Activated T-cell treated with anti-CD3 and anti-CD28 coated beads, Interleukin-2, amount 50 U/mL, for 4 hours (primary cell): ENCODE measurements at regions not wholly inside any gene's neighbourhood (a gene's known extent, or its start where the extent isn't known, plus 50 kb on each side); places are given as distances from the start of the nearest gene placed in this dataset.
"Not testable (repeated sequence)": the region's sequence is repeated elsewhere in the genome, so short reads cannot be mapped to it uniquely, and the experiment has no call there.

ENCODE experiments used
- ATAC-seq, 2 donors: fragments of 200-7000 bp; cut with Tn5 transposase; one replicate each; pipeline ENCODE4 v1.10.0; 2021
- DNase-seq: peaks from one replicate; pipeline ENCODE4 v3.0.0-alpha.2; 2020
- H3K27me3 Mint-ChIP-seq: one replicate; pipeline ENCODE4 v1.8.0; 2021; ENCODE audit warnings: low read depth, mixed read lengths
- H3K36me3 Mint-ChIP-seq: one replicate; pipeline ENCODE4 v1.8.0; 2022; ENCODE audit warnings: mixed read lengths; ENCODE audit not compliant: insufficient read depth
- H3K4me1 Mint-ChIP-seq: one replicate; pipeline ENCODE4 v1.8.0; 2021; ENCODE audit warnings: low read depth, mixed read lengths
- H3K4me3 Mint-ChIP-seq: one replicate; pipeline ENCODE4 v1.8.0; 2021; ENCODE audit warnings: mild to moderate bottlenecking, moderate library complexity, mixed read lengths
- H3K9me3 Mint-ChIP-seq: one replicate; pipeline ENCODE4 v1.8.0; 2021; ENCODE audit warnings: mixed read lengths

DNA sequence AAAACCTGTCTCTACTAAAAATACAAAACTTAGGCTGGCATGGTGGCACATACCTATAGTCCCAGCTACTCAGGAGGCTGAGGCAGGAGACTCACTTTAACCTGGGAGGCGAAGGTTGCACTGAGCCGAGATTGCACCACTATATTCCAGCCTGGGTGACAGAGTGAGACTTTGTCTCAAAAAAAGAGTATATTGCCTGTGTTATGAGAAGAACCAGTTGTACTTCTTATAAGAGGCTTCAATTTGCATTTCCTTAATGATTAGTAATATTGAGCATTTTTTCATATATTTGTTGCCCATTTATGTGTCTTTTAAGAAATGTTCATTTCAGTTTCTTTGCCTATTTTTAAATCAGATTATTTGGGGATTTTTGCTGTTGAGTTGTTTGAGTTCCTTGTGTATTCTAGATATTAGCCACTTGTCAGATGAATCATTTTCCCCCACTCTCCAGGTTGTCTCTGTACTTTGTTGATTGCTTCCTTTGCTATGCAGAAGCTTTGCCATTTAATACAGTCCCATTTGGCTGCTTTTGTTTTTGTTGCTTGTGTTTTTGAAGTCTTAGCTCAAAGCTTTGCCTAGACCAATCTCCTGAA lies 75.8 kb upstream of the LRPPRC start:
- H3K4me3 Mint-ChIP-seq, result no peak overlapping the region
- H3K36me3 Mint-ChIP-seq, result peaks cover 1% of the 10 kb centered on the region
- H3K4me1 Mint-ChIP-seq, result no peaks in the 10 kb centered on the region
- peak in 1 of 2 donors; percentile 14 for ATAC-seq
- peaks cover 5% of the 10 kb centered on the region for H3K9me3 Mint-ChIP-seq
- H3K27me3 Mint-ChIP-seq, result peaks cover 12% of the 10 kb centered on the region
- DNase-seq, result no peak

DNA sequence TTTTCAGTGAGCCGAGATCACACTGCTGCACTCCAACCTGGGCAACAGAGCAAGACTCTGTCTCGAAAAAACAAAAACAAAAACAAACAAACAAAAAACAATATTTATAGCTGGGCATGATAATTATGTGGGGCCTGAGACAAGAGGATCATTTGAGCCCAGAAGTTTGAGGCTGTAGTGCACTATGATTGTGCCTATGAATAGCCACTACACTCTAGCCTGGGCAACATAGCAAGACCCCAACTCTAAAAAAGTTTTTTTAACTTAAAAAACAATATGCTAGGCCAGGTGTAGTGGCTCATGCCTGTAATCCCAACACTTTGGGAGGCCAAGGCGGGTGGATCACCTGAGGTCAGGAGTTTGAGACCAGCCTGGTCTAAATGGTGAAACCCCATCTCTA lies 77.9 kb upstream of the LRPPRC start:
- peaks cover 12% of the 10 kb centered on the region for H3K27me3 Mint-ChIP-seq
- H3K4me1 Mint-ChIP-seq, H3K36me3 Mint-ChIP-seq, ATAC-seq, H3K4me3 Mint-ChIP-seq, DNase-seq, H3K9me3 Mint-ChIP-seq: not testable (repeated sequence)

DNA sequence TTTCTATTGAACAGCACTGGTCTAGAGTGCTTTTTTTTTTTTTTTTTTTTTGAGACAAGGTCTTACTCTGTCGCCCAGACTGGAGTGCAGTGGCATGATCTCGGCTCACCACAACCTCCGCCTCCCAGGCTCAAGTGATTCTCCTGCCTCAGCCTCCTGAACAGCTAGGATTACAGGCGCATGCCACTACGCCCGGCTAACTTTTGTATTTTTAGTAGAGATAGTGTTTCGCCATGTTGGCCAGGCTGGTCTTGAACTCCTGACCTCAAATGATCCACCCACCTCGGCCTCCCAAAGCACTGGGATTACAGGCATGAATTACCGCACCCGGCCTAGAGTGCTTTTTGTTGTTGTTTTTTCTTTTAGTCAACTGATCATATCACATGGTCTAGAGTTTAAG lies 79.0 kb upstream of the LRPPRC start:
- H3K4me3 Mint-ChIP-seq, H3K27me3 Mint-ChIP-seq, H3K9me3 Mint-ChIP-seq, H3K36me3 Mint-ChIP-seq, ATAC-seq, DNase-seq, H3K4me1 Mint-ChIP-seq: not testable (repeated sequence)

DNA sequence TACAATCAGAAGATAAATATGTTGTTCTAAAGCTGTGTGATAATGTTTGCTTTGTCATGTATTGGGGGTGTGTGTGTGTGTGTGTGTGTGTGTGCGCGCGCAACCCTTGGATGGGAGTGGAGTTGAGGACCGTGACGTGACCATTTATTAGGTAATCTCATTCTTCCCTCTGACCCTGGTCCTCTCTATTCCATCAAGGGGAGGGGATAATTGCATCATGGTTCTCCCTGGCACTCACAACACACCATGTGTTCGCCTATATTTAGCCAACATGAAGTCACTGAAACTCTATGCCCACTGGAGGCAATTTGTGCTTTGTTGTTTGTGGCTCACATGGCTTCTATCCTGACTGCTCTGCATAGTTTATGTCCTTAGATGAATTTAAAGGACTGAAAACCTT lies 79.8 kb upstream of the LRPPRC start:
- peaks cover 3% of the 10 kb centered on the region for H3K27me3 Mint-ChIP-seq
- no peaks in the 10 kb centered on the region for H3K36me3 Mint-ChIP-seq
- ATAC-seq, result no peak
- DNase-seq, result no peak
- no peak overlapping the region for H3K4me3 Mint-ChIP-seq
- H3K4me1 Mint-ChIP-seq, result no peaks in the 10 kb centered on the region
- H3K9me3 Mint-ChIP-seq, result no peaks in the 10 kb centered on the region

DNA sequence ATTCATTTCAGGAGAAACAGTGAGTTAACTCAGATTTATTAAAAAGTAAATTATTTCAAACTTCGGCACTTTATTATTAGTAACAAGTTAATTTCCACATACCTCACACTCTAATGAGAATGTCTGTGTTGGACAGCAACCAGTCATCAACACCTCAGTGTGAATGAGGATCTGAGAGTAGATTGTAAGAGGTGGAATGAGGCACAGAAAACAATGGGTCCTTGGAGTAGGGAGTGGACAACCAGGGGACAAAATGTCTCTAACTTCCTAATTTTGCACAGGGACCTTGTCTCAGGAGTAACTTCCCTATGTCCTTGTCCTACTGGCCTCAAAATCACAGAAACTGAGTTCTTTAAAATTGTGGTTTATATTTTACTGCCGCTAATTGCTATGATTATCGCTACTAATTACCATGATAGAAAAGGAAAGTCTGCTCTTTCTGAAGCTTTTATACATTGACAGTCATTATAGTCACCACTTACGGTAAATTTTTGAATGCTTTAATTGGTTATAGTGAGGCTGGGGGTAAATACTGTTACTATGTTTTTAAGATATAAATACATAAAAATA lies 82.2 kb upstream of the LRPPRC start:
- Mint-ChIP-seq H3K9me3 (no peaks in the 10 kb centered on the region), H3K4me1 (peaks cover 8% of the 10 kb centered on the region), H3K27me3 (peaks cover 2% of the 10 kb centered on the region), H3K36me3 (no peaks in the 10 kb centered on the region), H3K4me3 (no peak overlapping the region)
- DNase-seq (no peak), ATAC-seq (no peak)

DNA sequence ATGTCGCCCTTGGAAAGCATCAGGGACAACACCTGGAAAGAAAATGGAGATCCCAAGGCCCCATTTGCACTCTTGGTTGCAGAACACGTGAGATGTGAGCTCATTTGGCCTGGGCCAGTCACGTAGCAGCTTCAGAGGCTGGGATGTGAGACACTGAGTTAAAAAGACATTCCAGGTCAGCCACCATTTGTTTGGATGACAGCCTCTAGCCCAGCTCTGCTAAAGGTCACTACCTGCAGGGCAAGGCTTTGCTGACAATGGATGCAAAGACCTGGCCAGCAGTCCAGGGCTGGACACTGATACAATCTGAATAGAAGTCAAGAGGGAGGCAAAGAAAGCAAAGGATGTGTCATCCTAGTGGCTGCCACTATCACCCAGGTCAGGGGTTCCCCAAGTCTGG lies 83.9 kb upstream of the LRPPRC start:
- Mint-ChIP-seq H3K27me3 (peaks cover 2% of the 10 kb centered on the region), H3K9me3 (no peaks in the 10 kb centered on the region), H3K36me3 (no peaks in the 10 kb centered on the region), H3K4me1 (peaks cover 8% of the 10 kb centered on the region), H3K4me3 (no peak overlapping the region)
- ATAC-seq, result no peak
- no peak for DNase-seq

DNA sequence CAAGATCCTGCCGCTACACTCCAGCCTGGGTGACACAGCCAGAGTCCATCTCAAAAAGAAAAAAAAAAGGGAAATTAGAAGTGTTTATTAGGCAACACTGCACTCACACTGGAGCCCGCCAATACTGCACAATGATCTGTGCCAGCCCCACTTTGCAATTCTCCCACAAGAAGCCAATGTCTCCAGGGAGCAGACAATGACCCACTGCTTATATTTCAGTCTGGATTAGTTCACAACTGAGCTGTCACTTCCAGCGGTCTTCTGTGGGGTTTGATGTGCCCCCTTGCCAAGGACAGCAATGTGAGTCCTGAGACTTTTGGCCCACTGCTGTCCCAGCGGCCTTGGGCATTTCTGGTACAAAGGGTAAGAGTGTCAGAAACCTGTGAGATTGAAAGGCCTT lies 85.6 kb upstream of the PPM1B start:
- Mint-ChIP-seq H3K4me3 (no peak overlapping the region), H3K27me3 (peaks cover 2% of the 10 kb centered on the region), H3K9me3 (no peaks in the 10 kb centered on the region), H3K36me3 (no peaks in the 10 kb centered on the region), H3K4me1 (peaks cover 15% of the 10 kb centered on the region)
- DNase-seq (no peak), ATAC-seq (no peak)

DNA sequence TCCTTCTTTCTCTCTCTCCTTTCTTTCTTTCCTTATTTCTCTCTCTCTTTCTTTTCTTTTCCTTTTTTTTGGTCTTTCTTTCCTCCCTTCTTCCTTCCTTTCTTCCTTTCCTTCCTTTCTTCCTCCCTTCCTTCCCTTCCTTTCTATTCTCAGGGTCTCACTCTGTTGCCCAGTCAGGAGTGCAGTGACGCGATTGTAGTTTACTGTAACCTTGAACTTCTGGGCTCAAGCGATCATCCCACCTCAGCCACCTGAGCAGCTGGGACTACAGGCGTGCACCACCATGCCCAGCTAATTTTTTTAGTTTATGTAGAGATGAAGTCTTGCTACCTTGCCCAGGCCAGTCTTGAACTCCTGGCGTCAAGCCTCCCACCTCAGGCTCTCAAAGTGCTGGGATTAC lies 83.8 kb upstream of the PPM1B start:
- no peaks in the 10 kb centered on the region for H3K36me3 Mint-ChIP-seq
- DNase-seq (no peak), ATAC-seq (no peak)
- no peak overlapping the region for H3K4me3 Mint-ChIP-seq
- H3K9me3 Mint-ChIP-seq, result no peaks in the 10 kb centered on the region
- peaks cover 15% of the 10 kb centered on the region for H3K4me1 Mint-ChIP-seq
- peaks cover 2% of the 10 kb centered on the region for H3K27me3 Mint-ChIP-seq

DNA sequence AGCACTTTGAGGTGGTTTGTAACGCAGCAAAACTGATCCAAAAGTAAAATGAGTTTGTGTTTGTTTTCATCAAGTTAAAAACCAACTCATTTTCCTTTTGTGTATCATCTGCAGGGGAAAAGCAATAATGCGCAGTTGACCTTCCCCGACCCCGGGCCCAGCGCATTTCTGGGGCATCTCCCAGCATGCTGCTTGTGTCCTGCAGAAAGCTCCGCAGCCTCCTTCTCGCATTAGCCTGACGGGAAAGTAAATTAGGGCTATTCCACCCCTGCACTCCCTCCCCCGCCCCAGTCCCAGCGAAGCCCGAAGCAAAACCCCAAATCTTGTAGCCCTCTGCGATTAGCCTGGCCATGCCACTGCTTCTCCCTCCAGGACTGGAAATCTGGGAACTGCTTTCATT lies 82.0 kb upstream of the PPM1B start:
- Mint-ChIP-seq H3K9me3 (no peaks in the 10 kb centered on the region), H3K4me3 (no peak overlapping the region), H3K27me3 (peaks cover 2% of the 10 kb centered on the region), H3K4me1 (peaks cover 16% of the 10 kb centered on the region), H3K36me3 (no peaks in the 10 kb centered on the region)
- no peak for DNase-seq
- ATAC-seq, result no peak

DNA sequence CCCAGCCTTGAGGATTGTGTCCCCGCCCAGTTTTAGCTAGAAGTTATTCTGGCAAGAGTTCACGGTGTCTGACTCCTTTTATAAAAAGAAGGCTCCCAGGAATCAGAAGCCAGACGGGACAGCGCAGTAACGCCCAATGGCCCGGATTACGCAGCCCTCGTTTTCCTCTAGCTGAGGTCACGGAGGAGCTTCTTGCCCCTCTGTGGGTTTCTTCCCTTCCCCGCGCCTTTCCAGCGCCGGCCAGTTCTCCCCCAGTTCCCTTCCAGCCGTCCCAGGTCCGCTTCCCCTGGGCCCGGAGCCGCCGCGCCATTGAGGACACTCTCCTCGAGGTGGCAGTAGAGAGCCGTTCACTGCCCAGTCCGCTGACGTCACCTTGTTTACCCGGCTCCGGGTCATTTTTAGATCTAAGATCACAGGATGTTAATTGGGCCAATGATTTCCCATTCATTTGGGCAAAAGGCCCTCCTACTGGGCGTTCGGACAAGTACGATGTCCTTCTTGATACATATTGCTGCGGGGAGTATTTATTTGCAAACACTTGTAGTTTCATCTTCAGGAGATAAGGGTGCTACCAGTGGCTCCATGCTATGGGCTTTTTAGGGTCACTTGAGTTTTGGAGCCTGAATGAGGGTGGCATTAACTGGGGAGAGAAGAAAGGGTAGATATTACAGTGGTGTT lies 81.5 kb upstream of the PPM1B start:
- peak overlapping the region; percentile 79 for H3K4me3 Mint-ChIP-seq
- no peaks in the 10 kb centered on the region for H3K36me3 Mint-ChIP-seq
- H3K27me3 Mint-ChIP-seq, result no peaks in the 10 kb centered on the region
- H3K4me1 Mint-ChIP-seq, result peaks cover 12% of the 10 kb centered on the region
- H3K9me3 Mint-ChIP-seq, result no peaks in the 10 kb centered on the region
- peak; percentile 84 for DNase-seq
- peak; percentile 93 to 96 for ATAC-seq

DNA sequence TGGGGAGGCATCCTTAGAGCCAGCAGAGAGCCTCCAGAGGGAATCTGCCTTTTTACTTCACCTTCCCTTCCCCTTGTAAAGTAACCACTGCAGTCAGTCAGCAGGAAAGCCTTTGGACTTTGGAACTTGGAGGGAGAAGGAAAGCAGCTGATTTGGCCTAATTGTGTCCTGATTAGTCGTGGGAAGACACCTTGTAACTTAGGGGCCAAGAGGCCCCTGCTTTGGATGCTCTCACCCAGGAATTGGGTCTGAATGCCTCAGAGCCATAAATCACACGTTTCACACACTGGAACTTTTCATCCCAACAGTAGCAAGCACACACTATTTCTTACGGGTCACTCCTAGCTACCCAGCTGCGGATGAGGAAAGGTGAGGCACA lies 81.0 kb upstream of the PPM1B start:
- Mint-ChIP-seq H3K4me1 (peaks cover 12% of the 10 kb centered on the region), H3K36me3 (no peaks in the 10 kb centered on the region), H3K27me3 (no peaks in the 10 kb centered on the region), H3K9me3 (no peaks in the 10 kb centered on the region), H3K4me3 (peak overlapping the region; percentile 79)
- no peak for DNase-seq
- ATAC-seq, result no peak

DNA sequence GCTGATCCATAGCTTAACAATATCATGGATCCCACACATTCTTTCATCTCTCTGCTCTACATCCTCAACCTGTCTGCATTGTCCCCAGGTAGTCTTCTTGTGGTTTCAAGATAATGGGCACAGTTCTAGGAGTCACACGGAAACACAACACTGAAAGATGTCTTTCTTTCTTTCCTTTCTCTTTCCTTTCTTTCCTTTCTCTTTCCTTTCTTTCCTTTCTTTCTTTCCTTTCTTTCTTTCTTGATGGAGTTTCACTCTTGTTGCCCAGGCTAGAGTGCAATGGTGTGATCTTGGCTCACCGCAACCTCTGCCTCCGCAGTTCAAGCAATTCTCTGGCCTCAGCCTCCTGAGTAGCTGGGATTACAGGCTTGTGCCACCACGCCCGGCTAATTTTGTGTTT lies 76.2 kb upstream of the PPM1B start:
- H3K36me3 Mint-ChIP-seq, H3K9me3 Mint-ChIP-seq, H3K27me3 Mint-ChIP-seq, DNase-seq, H3K4me1 Mint-ChIP-seq, H3K4me3 Mint-ChIP-seq, ATAC-seq: not testable (repeated sequence)

DNA sequence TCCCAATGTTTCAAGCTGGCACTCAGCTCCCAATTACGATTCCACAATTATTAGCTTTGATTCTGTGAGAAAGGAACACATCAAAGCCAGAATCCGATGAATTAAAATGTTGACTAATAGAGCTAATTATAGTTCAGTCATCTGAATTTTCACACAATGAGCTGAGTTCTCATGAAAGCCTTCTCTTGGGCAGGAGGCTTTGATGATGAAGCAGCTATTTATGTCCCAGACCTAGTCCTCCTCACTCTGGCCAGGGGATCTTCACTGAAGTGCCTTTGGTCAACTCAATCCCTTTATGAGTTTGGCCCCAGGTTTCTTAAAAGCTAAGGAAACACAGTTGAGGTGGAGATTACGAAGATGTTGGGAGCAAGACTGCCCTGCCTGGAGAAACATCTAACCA lies 74.7 kb upstream of the PPM1B start:
- no peaks in the 10 kb centered on the region for H3K27me3 Mint-ChIP-seq
- no peak overlapping the region for H3K4me3 Mint-ChIP-seq
- peaks cover 5% of the 10 kb centered on the region for H3K4me1 Mint-ChIP-seq
- no peak for DNase-seq
- H3K9me3 Mint-ChIP-seq, result no peaks in the 10 kb centered on the region
- no peak for ATAC-seq
- H3K36me3 Mint-ChIP-seq, result no peaks in the 10 kb centered on the region

DNA sequence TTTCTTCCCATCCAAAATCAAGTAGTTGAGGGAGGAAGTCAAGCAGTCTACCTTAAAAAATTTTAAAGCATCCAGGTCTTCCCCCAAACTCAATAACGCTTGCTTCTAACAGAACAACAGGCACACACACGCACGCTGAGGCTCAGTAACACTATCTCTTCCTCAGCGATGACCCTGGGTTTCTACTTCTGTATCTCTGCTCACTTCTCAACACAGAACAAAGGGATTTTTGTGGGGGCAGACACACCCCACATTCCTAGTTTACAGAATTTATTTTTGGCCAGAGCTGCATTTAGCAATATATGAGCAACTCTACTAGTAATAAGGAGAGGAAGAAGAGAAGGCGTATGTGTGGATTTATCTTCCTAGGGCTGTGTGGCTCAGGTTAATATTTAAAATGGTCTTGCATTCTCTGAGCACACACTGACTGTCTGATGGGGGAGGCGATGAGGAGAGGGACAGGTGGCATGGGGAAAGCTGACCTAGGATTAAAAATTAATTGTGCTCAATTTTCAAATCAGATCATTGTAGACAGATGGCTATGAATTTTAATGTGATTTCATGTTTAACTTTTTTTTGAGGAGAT lies 71.3 kb upstream of the PPM1B start:
- H3K4me3 Mint-ChIP-seq, result no peak overlapping the region
- no peaks in the 10 kb centered on the region for H3K27me3 Mint-ChIP-seq
- H3K4me1 Mint-ChIP-seq, result peaks cover 3% of the 10 kb centered on the region
- ATAC-seq, result no peak
- no peaks in the 10 kb centered on the region for H3K9me3 Mint-ChIP-seq
- H3K36me3 Mint-ChIP-seq, result no peaks in the 10 kb centered on the region
- no peak for DNase-seq

DNA sequence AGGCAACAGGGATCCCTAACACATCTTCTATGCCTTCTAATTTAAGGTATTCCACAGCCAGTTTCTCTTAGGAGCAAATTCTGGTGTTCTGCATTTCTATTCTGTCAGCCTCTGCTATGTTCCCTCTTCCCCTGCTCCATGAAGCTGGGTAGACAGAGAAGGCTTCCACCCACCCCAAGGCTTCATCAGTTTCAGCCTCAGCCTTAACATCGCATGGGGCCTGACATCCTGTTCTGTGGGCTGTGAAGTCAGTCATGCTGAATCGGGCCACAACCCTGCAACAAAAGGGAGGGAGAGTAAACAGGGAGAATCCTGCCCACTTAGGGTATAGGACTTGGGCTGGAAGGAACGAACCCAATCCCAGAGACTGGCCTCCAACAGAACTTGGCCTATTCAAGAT lies 70.6 kb upstream of the PPM1B start:
- Mint-ChIP-seq H3K4me3 (no peak overlapping the region), H3K27me3 (no peaks in the 10 kb centered on the region), H3K4me1 (peaks cover 3% of the 10 kb centered on the region), H3K36me3 (no peaks in the 10 kb centered on the region), H3K9me3 (no peaks in the 10 kb centered on the region)
- no peak for DNase-seq
- ATAC-seq, result no peak
